ENCODE measurements at regions not wholly inside any gene's neighbourhood (a gene's known extent, or its start where the extent isn't known, plus 50 kb on each side); places are given as distances from the start of the nearest gene placed in this dataset.

- TF ChIP-seq ZNF142 (CRISPR knock-in tag; IDR thresholded peaks at IDR 0.05) (no peak), MLX (CRISPR knock-in tag; IDR thresholded peaks at IDR 0.05) (no peak), ZNF776 (CRISPR knock-in tag; IDR thresholded peaks at IDR 0.05) (no peak), ZNF644 (CRISPR knock-in tag; IDR thresholded peaks at IDR 0.05; ENCODE audit: low read depth) (no peak), MXD3 (CRISPR knock-in tag; IDR thresholded peaks at IDR 0.05) (no peak), HNF4A (CRISPR knock-in tag; IDR thresholded peaks at IDR 0.05) (no peak), REL (CRISPR knock-in tag; conservative IDR thresholded peaks at IDR 0.05) (no peak)
Observed at GRCh38 chr2:128874608-128875007, 555.9 kb upstream of the HS6ST1 start (continued).
